Suprapubic skin (tissue), 4 donors: ENCODE measurements at regions not wholly inside any gene's neighbourhood (a gene's known extent, or its start where the extent isn't known, plus 50 kb on each side); places are given as distances from the start of the nearest gene placed in this dataset.

Experiments used
- DNase-seq, 2 donors: peaks; one replicate each; pipeline ENCODE4 v3.0.0-alpha.2; 2019; ENCODE audit warnings: low spot score in 2 of 2
- H3K27ac ChIP-seq: fragments of 200-600 bp; sonication (generic); one replicate; pipeline ENCODE4 v1.5.1; 2019
- H3K27me3 ChIP-seq: fragments of 200-600 bp; sonication (generic); one replicate; pipeline ENCODE4 v1.5.1; 2019
- H3K36me3 ChIP-seq: fragments of 200-600 bp; sonication (generic); one replicate; pipeline ENCODE4 v1.5.1; 2019
- H3K4me1 ChIP-seq: fragments of 200-600 bp; sonication (generic); one replicate; pipeline ENCODE4 v1.5.1; 2019
- H3K4me3 ChIP-seq: fragments of 200-600 bp; sonication (generic); one replicate; pipeline ENCODE4 v1.5.1; 2019; ENCODE audit warnings: mild to moderate bottlenecking
- H3K9me3 ChIP-seq: fragments of 200-600 bp; sonication (generic); one replicate; pipeline ENCODE4 v1.5.1; 2019
- EP300 ChIP-seq: sonication (generic); formaldehyde crosslinking; IDR thresholded peaks from one replicate; pipeline ENCODE4 v1.6.1; 2017; ENCODE audit warnings: antibody characterized with exemption
- POLR2A ChIP-seq, 2 donors: fragments of 450-650 bp; IDR thresholded peaks; one replicate each; pipeline ENCODE4 v1.6.1; 2017; ENCODE audit warnings: antibody characterized with exemption in 2 of 2, mild to moderate bottlenecking in 2 of 2, moderate library complexity in 2 of 2
- POLR2AphosphoS5 ChIP-seq, 3 donors: sonication (generic); formaldehyde crosslinking; IDR thresholded peaks; one replicate each; pipeline ENCODE4 v1.6.1; 2017; ENCODE audit warnings: antibody characterized with exemption in 3 of 3
- WGBS: methylation state at CpG from one replicate; pipeline ENCODE4 v1.1.5; 2018; 5-methylcytosine and 5-hydroxymethylcytosine counted together
- TF ChIP-seq, protein P1 (sequence below), 2 donors: fragments of 200-600 bp in 1 of 2; fragments of 450-650 bp in 1 of 2; sonication (generic) in 1 of 2; IDR thresholded peaks; one replicate each; pipeline ENCODE4 v1.5.1; 2016 to 2019; ENCODE audit warnings: antibody characterized with exemption in 2 of 2, mild to moderate bottlenecking in 1 of 2, moderate library complexity in 1 of 2

- H3K4me1 ChIP-seq, result no peaks in the 10 kb centered on the region
- H3K4me3 ChIP-seq, result no peak overlapping the region
- H3K27ac ChIP-seq, result no peak overlapping the region
- no peaks in the 10 kb centered on the region for H3K36me3 ChIP-seq
- TF ChIP-seq POLR2AphosphoS5 (IDR thresholded peaks at IDR 0.05) (no peak), POLR2A (IDR thresholded peaks at IDR 0.05) (no peak), EP300 (no peak)
- TF ChIP-seq, protein P1, sequence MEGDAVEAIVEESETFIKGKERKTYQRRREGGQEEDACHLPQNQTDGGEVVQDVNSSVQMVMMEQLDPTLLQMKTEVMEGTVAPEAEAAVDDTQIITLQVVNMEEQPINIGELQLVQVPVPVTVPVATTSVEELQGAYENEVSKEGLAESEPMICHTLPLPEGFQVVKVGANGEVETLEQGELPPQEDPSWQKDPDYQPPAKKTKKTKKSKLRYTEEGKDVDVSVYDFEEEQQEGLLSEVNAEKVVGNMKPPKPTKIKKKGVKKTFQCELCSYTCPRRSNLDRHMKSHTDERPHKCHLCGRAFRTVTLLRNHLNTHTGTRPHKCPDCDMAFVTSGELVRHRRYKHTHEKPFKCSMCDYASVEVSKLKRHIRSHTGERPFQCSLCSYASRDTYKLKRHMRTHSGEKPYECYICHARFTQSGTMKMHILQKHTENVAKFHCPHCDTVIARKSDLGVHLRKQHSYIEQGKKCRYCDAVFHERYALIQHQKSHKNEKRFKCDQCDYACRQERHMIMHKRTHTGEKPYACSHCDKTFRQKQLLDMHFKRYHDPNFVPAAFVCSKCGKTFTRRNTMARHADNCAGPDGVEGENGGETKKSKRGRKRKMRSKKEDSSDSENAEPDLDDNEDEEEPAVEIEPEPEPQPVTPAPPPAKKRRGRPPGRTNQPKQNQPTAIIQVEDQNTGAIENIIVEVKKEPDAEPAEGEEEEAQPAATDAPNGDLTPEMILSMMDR (IDR thresholded peaks at IDR 0.05), result no peak
- no peaks in the 10 kb centered on the region for H3K9me3 ChIP-seq
- DNase-seq, result no peak
- H3K27me3 ChIP-seq, result no peaks in the 10 kb centered on the region
- 39% methylated on average over 12 of the region's 12 CpGs for WGBS
Observed at GRCh38 chr3:541062-541801, 344.7 kb downstream of the CHL1 start.

GRCh38 chr3:542021-542420 is 345.5 kb downstream of the CHL1 start:
- no peaks in the 10 kb centered on the region for H3K27me3 ChIP-seq

GRCh38 chr3:549636-550035 is 353.1 kb downstream of the CHL1 start:
- TF ChIP-seq, protein P1 (IDR thresholded peaks at IDR 0.05), result no peak
- TF ChIP-seq POLR2AphosphoS5 (IDR thresholded peaks at IDR 0.05) (no peak), EP300 (no peak), POLR2A (IDR thresholded peaks at IDR 0.05) (no peak)
- no peak for DNase-seq
- Histone ChIP-seq H3K36me3 (no peaks in the 10 kb centered on the region), H3K27me3 (no peaks in the 10 kb centered on the region), H3K4me3 (no peak overlapping the region), H3K4me1 (no peaks in the 10 kb centered on the region), H3K9me3 (no peaks in the 10 kb centered on the region), H3K27ac (no peak overlapping the region)
- 69% methylated on average over 2 of the region's 2 CpGs for WGBS

More at GRCh38 chr3:542021-542420, 345.5 kb downstream of the CHL1 start:
- no peak overlapping the region for H3K4me3 ChIP-seq
- no peaks in the 10 kb centered on the region for H3K9me3 ChIP-seq
- WGBS, result 49% methylated on average over 3 of the region's 3 CpGs
- no peaks in the 10 kb centered on the region for H3K4me1 ChIP-seq
- no peak for DNase-seq
- no peak overlapping the region for H3K27ac ChIP-seq
- H3K36me3 ChIP-seq, result no peaks in the 10 kb centered on the region
- no peak for TF ChIP-seq POLR2A (IDR thresholded peaks at IDR 0.05)

DNA sequence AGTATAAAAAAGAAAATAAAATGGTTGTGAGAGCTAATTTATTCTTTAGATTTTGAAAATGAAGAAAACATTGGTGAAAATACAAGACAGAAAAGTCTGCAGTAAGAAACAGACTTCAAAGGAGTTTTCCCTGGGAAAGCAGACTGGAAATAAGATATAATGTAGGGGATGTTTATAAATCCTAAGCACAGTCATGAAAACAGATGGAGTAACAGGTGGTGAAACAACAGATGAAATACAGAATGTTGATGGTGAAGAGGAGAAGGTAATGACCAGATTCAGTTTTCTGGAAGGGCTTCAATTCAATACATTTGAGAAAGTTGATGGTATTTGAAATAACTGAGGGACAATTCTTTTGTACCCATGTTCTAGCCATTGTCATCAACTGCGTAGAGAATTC is 353.9 kb downstream of the CHL1 start:
- TF ChIP-seq POLR2AphosphoS5 (IDR thresholded peaks at IDR 0.05) (no peak), EP300 (no peak), POLR2A (IDR thresholded peaks at IDR 0.05) (no peak)
- TF ChIP-seq, protein P1 (IDR thresholded peaks at IDR 0.05), result no peak
- 98% methylated on average over 1 of the region's 1 CpG for WGBS
- H3K9me3 ChIP-seq, result no peaks in the 10 kb centered on the region
- no peaks in the 10 kb centered on the region for H3K27me3 ChIP-seq
- no peaks in the 10 kb centered on the region for H3K36me3 ChIP-seq
- no peak for DNase-seq
- H3K27ac ChIP-seq, result no peak overlapping the region
- no peaks in the 10 kb centered on the region for H3K4me1 ChIP-seq
- H3K4me3 ChIP-seq, result no peak overlapping the region

GRCh38 chr3:557972-558371 is 361.4 kb downstream of the CHL1 start:
- no peak for DNase-seq
- Histone ChIP-seq H3K36me3 (no peaks in the 10 kb centered on the region), H3K4me3 (no peak overlapping the region)

More at GRCh38 chr3:557972-558371, 361.4 kb downstream of the CHL1 start:
- no peaks in the 10 kb centered on the region for H3K9me3 ChIP-seq
- H3K4me1 ChIP-seq, result no peaks in the 10 kb centered on the region
- no peak overlapping the region for H3K27ac ChIP-seq
- H3K27me3 ChIP-seq, result no peaks in the 10 kb centered on the region
- TF ChIP-seq POLR2AphosphoS5 (IDR thresholded peaks at IDR 0.05), result no peak
- TF ChIP-seq EP300, result no peak
- TF ChIP-seq POLR2A (IDR thresholded peaks at IDR 0.05), result no peak
- TF ChIP-seq, protein P1 (IDR thresholded peaks at IDR 0.05), result no peak
- 75% methylated on average over 1 of the region's 1 CpG for WGBS
